ENCODE measurements at regions not wholly inside any gene's neighbourhood (a gene's known extent, or its start where the extent isn't known, plus 50 kb on each side); places are given as distances from the start of the nearest gene placed in this dataset.
"Not testable (repeated sequence)": the region's sequence is repeated elsewhere in the genome, so short reads cannot be mapped to it uniquely, and the experiment has no call there.

GRCh38 chr7:76805262-76805661, 178.2 kb upstream of the POMZP3 start:
- not testable (repeated sequence) for DNase-seq (ENCODE audit: low read depth in 2 of 2); H3K4me3 ChIP-seq (replicated peaks in 1 of 2; ENCODE audit: low read depth in 2 of 2, low read length in 2 of 2)

- peak; percentile 25 to 39 for DNase-seq (ENCODE audit: low read depth in 2 of 2)
These were observed 170.6 kb upstream of the POMZP3 start for GRCh38 chr7:76797639-76798038.

GRCh38 chr7:76780693-76781092, 153.6 kb upstream of the POMZP3 start:
- not testable (repeated sequence) for DNase-seq (ENCODE audit: low read depth in 2 of 2)

More at GRCh38 chr7:76797639-76798038, 170.6 kb upstream of the POMZP3 start:
- not testable (repeated sequence) for H3K4me3 ChIP-seq (replicated peaks in 1 of 2; ENCODE audit: low read depth in 2 of 2, low read length in 2 of 2)

DNA sequence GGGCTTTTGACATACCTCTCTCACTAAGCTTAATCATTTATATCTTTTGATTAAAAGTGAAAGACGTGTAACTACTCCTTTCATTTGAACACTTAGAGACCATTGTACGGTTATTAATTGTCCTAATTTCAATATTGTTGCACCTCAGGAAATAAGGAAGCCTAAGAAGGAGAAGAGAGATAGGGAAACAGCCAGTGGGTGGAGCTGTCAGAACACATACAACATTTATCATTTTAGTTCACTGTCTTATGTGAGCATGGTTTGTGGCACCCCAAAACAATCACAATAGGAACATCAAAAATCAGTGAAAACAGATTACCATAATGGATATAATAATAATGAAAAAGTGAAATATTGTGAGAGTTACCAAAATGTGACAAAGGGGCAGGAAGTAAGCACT, 147.2 kb upstream of the POMZP3 start:
- not testable (repeated sequence) for DNase-seq (ENCODE audit: low read depth in 2 of 2)

More at GRCh38 chr7:76780693-76781092, 153.6 kb upstream of the POMZP3 start:
- H3K4me3 ChIP-seq (replicated peaks in 1 of 2; ENCODE audit: low read depth in 2 of 2, low read length in 2 of 2), result not testable (repeated sequence)

DNA sequence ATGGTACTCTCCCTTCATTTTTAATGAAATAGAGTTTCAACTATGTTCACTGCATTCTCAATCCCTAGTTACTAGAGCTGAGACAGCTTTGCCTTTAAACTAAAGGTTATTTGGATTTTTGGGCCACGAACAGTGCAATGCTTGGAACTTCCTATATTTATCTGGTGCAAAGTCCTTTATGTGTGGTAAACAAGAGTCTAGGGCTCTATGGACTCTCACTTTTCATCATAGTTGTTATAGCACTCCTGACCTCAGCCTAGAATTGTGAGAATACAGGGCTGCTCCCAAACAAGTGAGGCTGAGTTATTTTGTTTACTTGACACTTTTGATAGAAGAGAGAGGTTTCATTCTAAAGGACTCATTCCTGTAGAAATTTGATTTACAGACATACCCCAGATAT, 144.9 kb upstream of the POMZP3 start:
- DNase-seq (ENCODE audit: low read depth in 2 of 2); H3K4me3 ChIP-seq (replicated peaks in 1 of 2; ENCODE audit: low read depth in 2 of 2, low read length in 2 of 2): not testable (repeated sequence)

More for the DNA sequence above, 147.2 kb upstream of the POMZP3 start:
- H3K4me3 ChIP-seq (replicated peaks in 1 of 2; ENCODE audit: low read depth in 2 of 2, low read length in 2 of 2), result not testable (repeated sequence)

DNA sequence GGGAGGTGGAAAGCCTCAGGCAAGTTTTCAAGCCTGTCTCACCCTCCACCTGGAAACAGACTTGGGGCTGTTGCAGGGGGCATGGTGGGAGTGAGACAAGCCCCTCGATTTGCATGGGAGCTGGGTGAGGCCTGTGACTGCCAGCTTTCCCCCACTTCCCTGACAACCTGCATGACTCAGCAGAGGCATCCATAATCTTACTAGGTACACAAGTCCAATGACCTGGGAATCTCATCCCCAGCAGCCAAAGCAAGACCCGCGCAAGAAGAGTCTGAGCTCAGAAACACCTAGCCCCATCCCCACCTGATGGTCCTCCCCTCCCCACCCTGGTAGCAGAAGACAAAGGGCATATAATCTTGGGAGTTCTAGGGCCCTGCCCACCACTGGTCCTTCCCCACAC, 136.9 kb upstream of the POMZP3 start:
- not testable (repeated sequence) for H3K4me3 ChIP-seq (replicated peaks in 1 of 2; ENCODE audit: low read depth in 2 of 2, low read length in 2 of 2); DNase-seq (ENCODE audit: low read depth in 2 of 2)

GRCh38 chr7:76760546-76761220, 133.6 kb upstream of the POMZP3 start:
- H3K4me3 ChIP-seq (replicated peaks in 1 of 2; ENCODE audit: low read depth in 2 of 2, low read length in 2 of 2), result not testable (repeated sequence)
- peak in 1 of 2 donors; percentile 24 for DNase-seq (ENCODE audit: low read depth in 2 of 2)

GRCh38 chr7:76739538-76739937, 112.5 kb upstream of the POMZP3 start:
- not testable (repeated sequence) for DNase-seq (ENCODE audit: low read depth in 2 of 2); H3K4me3 ChIP-seq (replicated peaks in 1 of 2; ENCODE audit: low read depth in 2 of 2, low read length in 2 of 2)

DNA sequence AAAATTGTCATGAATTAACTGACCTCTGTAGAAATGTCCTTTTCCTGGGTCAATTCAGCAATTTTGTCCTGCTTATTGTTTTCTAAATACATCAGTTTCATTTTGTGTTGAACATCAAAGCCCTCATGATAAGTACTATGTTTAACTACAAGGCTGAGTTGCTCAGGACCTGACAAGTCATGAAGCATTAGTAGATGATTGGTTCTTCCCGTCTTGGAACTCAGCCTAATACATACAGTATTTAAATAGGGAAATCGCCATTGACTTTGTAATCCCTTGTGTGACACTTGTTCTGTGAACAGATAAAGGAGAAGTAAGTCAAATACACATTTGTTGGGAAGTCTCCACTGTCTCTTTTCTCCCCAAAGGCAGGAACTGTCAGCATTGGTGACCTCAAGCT, 109.6 kb upstream of the POMZP3 start:
- DNase-seq (ENCODE audit: low read depth in 2 of 2); H3K4me3 ChIP-seq (replicated peaks in 1 of 2; ENCODE audit: low read depth in 2 of 2, low read length in 2 of 2): not testable (repeated sequence)

DNA sequence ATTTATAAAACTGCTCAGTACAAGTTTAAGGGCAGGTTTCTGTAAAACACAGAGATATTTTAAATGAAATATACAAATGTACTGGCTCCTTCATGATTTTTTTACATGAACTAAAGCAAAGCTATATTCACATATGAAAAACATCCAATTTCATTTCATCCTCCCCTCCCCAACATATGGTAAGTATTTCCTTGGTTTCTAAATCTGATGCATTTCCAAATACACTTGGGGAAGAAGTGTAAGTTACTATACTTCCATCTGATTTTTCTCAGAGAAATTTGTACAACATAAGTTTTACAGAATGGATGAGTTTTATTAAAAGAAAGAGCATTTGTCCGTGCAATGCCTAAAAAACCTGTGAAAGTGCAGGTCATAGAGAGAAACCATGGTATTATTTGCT, 109.0 kb upstream of the POMZP3 start:
- not testable (repeated sequence) for DNase-seq (ENCODE audit: low read depth in 2 of 2); H3K4me3 ChIP-seq (replicated peaks in 1 of 2; ENCODE audit: low read depth in 2 of 2, low read length in 2 of 2)

GRCh38 chr7:76735668-76736067, 108.6 kb upstream of the POMZP3 start:
- DNase-seq (ENCODE audit: low read depth in 2 of 2); H3K4me3 ChIP-seq (replicated peaks in 1 of 2; ENCODE audit: low read depth in 2 of 2, low read length in 2 of 2): not testable (repeated sequence)

DNA sequence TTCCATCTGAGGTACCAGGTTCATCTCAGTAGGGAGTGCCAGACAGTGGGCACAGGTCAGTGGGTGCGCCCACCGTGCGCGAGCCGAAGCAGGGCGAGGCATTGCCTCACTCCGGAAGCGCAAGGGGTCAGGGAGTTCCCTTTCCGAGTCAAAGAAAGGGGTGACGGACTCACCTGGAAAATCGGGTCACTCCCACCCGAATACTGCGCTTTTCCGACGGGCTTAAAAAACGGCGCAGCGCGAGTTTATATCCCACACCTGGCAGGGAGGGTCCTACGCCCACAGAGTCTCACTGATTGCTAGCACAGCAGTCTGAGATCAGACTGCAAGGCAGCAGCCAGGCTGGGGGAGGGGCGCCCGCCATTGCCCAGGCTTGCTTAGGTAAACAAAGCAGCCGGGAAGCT, 101.5 kb upstream of the POMZP3 start:
- H3K4me3 ChIP-seq (replicated peaks in 1 of 2; ENCODE audit: low read depth in 2 of 2, low read length in 2 of 2); DNase-seq (ENCODE audit: low read depth in 2 of 2): not testable (repeated sequence)

DNA sequence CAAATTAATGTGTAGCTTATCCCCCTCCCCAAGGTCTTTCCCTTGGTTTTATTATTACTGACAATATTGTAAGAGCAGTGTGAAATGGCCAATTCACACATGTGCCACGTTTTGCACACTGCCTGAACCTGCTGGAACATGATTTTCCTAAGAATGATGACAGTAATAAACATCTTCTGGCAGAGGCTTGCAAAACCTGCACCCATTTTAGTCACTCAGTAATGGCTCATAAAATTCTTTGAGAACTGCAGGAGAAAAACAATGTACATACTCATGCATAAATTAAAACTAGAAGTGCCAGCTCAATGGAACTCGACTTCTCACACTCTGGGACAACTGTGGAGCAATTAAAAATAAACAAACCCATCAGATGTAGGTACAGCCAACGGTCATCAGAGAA, 96.8 kb upstream of the POMZP3 start:
- DNase-seq (ENCODE audit: low read depth in 2 of 2); H3K4me3 ChIP-seq (replicated peaks in 1 of 2; ENCODE audit: low read depth in 2 of 2, low read length in 2 of 2): not testable (repeated sequence)

- DNase-seq (ENCODE audit: low read depth in 2 of 2), result not testable (repeated sequence)
These were observed 89.5 kb upstream of the POMZP3 start for GRCh38 chr7:76716551-76716950.

DNA sequence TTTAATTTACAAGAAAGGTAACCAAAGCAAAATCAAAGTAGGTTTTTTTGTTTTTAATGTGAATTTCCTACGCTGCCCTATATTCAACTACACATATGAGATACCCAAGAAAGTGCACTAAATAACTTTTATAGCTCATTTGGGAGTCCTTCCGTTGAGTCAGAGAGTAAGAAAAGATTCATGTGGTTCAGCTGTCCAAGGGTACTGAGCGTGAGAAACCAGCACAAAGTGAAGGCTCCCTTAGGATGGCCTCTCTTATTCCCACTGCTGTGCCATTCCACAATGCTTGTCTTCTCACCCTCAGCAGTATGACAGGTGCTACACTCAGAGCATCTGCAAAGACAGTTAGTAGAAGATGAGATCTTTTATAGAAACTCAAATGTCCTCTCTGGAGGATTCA, 85.8 kb upstream of the POMZP3 start:
- not testable (repeated sequence) for DNase-seq (ENCODE audit: low read depth in 2 of 2); H3K4me3 ChIP-seq (replicated peaks in 1 of 2; ENCODE audit: low read depth in 2 of 2, low read length in 2 of 2)

More at GRCh38 chr7:76716551-76716950, 89.5 kb upstream of the POMZP3 start:
- H3K4me3 ChIP-seq (replicated peaks in 1 of 2; ENCODE audit: low read depth in 2 of 2, low read length in 2 of 2), result not testable (repeated sequence)

DNA sequence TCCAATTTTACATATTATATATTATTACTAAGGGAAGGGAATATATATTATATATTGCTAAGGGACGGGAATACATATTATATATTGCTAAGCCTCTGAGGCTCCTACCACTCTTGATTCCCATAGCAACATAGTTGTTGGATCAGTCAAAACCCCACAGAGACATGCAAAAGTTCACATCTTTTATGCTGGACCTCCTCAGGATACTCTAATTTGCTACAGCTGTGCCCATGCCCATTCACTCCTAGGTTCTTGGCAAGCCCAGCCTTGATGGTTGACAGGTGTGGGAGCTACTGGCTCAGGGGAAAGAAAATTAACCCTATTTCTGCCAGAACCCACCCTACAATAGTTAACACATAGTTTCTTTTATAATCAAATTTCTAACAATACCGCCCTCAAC, 84.6 kb upstream of the POMZP3 start:
- not testable (repeated sequence) for H3K4me3 ChIP-seq (replicated peaks in 1 of 2; ENCODE audit: low read depth in 2 of 2, low read length in 2 of 2); DNase-seq (ENCODE audit: low read depth in 2 of 2)

DNA sequence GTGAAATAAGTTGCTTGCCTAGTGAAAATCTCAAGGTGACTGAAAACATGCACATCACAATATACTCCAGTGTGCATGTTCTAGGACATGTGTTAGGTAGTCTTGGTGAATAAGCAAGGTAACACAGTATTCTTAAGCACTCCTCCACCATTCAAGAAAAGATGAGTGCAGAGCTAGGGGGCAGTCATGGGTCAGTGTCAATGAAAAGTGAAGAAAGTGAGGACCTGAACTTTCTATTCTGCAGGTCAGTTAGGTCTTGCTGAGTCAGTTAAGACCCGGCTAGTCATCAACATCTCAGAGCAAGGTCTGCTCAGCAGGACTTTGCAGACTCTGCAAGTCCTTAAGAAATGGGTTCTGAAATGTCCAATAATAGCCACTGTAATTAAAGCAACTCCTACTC, 82.6 kb upstream of the POMZP3 start:
- not testable (repeated sequence) for DNase-seq (ENCODE audit: low read depth in 2 of 2); H3K4me3 ChIP-seq (replicated peaks in 1 of 2; ENCODE audit: low read depth in 2 of 2, low read length in 2 of 2)

DNA sequence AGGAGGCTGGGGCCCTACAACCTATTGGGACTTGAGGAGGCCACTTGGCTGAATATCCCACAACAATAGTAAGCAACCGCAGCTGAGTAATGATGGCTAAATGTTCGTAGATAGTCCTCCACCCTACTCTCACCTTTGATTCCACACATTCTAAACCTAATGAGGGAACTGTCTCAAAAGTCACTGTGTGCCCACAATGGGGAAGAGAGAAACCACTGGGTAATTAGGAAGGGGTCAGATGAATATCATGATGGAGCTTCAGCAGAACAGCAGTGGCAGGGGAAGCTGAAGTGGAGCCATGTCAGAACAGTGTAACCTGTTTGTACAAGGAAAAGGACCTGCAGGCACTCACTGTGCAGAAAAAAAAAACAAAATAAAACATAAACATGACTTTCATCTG, 81.4 kb upstream of the POMZP3 start:
- H3K4me3 ChIP-seq (replicated peaks in 1 of 2; ENCODE audit: low read depth in 2 of 2, low read length in 2 of 2); DNase-seq (ENCODE audit: low read depth in 2 of 2): not testable (repeated sequence)

GRCh38 chr7:76703815-76704214, 76.7 kb upstream of the POMZP3 start:
- H3K4me3 ChIP-seq (replicated peaks in 1 of 2; ENCODE audit: low read depth in 2 of 2, low read length in 2 of 2); DNase-seq (ENCODE audit: low read depth in 2 of 2): not testable (repeated sequence)

DNA sequence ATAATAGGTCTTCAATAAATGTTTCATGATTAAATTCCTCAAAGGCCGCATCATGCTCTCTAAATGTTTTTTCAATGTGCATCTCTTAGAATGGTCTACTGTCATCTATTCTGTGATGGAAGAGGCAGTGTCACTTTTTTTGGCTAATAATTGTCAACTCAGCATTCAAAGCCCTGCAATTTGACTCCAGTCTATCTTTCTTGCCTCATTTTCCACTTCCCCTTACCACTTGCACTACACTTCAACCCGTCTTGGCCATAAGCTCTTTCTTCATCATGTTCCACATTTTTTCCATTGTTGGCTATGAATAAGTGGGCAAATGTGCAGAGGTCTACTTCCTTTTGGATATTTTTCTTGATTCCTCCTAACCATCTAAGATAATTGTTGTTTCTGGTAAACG, 59.2 kb upstream of the POMZP3 start:
- DNase-seq (ENCODE audit: low read depth in 2 of 2); H3K4me3 ChIP-seq (replicated peaks in 1 of 2; ENCODE audit: low read depth in 2 of 2, low read length in 2 of 2): not testable (repeated sequence)
